IMR-90 (cell line): ENCODE measurements at regions not wholly inside any gene's neighbourhood (a gene's known extent, or its start where the extent isn't known, plus 50 kb on each side); places are given as distances from the start of the nearest gene placed in this dataset.

Experiments used
- CTCF ChIP-seq: conservative IDR thresholded peaks from 2 replicates; pipeline ENCODE4 v1.5.1; 2012; ENCODE audit warnings: mild to moderate bottlenecking, low read depth, low read length, improper control_type of control experiment
- MAFK ChIP-seq: IDR thresholded peaks from 2 replicates; pipeline ENCODE4 v1.6.1; 2012; ENCODE audit warnings: low read depth, low read length, improper control_type of control experiment
- MAZ ChIP-seq: IDR thresholded peaks from 2 replicates; pipeline ENCODE4 v1.6.1; 2012; ENCODE audit warnings: low read depth, mild to moderate bottlenecking, low read length, improper control_type of control experiment, moderate library complexity, borderline replicate concordance
- POLR2A ChIP-seq: IDR thresholded peaks from 2 replicates; pipeline ENCODE4 v1.6.1; 2012; ENCODE audit warnings: mild to moderate bottlenecking, low read depth, low read length
- RAD21 ChIP-seq: IDR thresholded peaks from 2 replicates; pipeline ENCODE4 v1.6.1; 2012; ENCODE audit warnings: low read length, improper control_type of control experiment
- RFX5 ChIP-seq: IDR thresholded peaks from 2 replicates; pipeline ENCODE4 v1.8.0; 2012; ENCODE audit warnings: low read depth, mild to moderate bottlenecking, low read length, moderate library complexity

- no peak for TF ChIP-seq RAD21
- no peak for TF ChIP-seq MAFK
- TF ChIP-seq CTCF: no peak
- TF ChIP-seq RFX5: no peak
- no peak for TF ChIP-seq POLR2A
- no peak for TF ChIP-seq MAZ
Observed at GRCh38 chr2:6653281-6653750, 212.4 kb downstream of the CMPK2 start.
